ENCODE measurements at regions not wholly inside any gene's neighbourhood (a gene's known extent, or its start where the extent isn't known, plus 50 kb on each side); places are given as distances from the start of the nearest gene placed in this dataset.

DNA sequence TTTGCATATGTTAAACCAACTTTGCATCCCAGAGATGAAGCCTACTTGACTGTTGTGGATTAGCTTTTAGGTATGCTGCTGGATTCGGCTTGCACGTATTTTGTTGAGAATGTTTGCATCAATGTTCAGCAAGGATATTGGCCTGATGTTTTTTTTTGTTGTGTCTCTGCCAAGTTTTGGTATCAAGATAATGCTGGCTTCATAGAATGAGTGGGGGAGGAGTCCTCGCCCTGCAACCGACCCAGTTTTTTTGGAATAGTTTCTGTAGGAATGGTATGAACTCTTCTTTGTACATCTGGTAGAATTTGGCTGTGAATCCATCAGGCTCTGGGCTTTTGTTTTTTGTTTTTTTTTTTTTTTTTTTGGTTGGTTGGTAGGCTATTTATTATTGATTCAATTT is 147.9 kb downstream of the AHR start:
- RAD21 ChIA-PET (ENCODE audit: low non-redundant PET in 1 of 2, low total read pairs in 2 of 2, uncharacterized antibody in 2 of 2, unreplicated experiment in 2 of 2): no interaction called here
- no peak for TF ChIP-seq FOSL1 (IDR thresholded peaks at IDR 0.05; ENCODE audit: low read depth)
- TF ChIP-seq, protein P1, sequence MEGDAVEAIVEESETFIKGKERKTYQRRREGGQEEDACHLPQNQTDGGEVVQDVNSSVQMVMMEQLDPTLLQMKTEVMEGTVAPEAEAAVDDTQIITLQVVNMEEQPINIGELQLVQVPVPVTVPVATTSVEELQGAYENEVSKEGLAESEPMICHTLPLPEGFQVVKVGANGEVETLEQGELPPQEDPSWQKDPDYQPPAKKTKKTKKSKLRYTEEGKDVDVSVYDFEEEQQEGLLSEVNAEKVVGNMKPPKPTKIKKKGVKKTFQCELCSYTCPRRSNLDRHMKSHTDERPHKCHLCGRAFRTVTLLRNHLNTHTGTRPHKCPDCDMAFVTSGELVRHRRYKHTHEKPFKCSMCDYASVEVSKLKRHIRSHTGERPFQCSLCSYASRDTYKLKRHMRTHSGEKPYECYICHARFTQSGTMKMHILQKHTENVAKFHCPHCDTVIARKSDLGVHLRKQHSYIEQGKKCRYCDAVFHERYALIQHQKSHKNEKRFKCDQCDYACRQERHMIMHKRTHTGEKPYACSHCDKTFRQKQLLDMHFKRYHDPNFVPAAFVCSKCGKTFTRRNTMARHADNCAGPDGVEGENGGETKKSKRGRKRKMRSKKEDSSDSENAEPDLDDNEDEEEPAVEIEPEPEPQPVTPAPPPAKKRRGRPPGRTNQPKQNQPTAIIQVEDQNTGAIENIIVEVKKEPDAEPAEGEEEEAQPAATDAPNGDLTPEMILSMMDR (IDR thresholded peaks at IDR 0.05 in 2 of 3, conservative IDR thresholded peaks at IDR 0.05 in 1 of 3; ENCODE audit: borderline replicate concordance in 1 of 3, insufficient read depth in 1 of 3, low read depth in 2 of 3, low read length in 2 of 3): no peak
- TF ChIP-seq RAD21 (IDR thresholded peaks at IDR 0.05; ENCODE audit: low read depth): no peak
- no peak for TF ChIP-seq SRF (IDR thresholded peaks at IDR 0.05; ENCODE audit: low read depth)
- no peak for TF ChIP-seq ELF1 (IDR thresholded peaks at IDR 0.05; ENCODE audit: borderline replicate concordance, low read depth)
- Histone ChIP-seq H2AFZ (ENCODE audit: low read depth, low read length, poor library complexity, severe bottlenecking) (no peak overlapping the region), H3K4me2 (ENCODE audit: low read length) (no peak overlapping the region), H3K27me3 (ENCODE audit: insufficient read depth, low read length) (no peaks in the 10 kb centered on the region), H3K36me3 (ENCODE audit: control insufficient read depth in 1 of 2, insufficient read depth in 2 of 2, low read length in 2 of 2) (no peaks in the 10 kb centered on the region), H3K27ac (ENCODE audit: low read depth, low read length) (no peak overlapping the region), H3K9me3 (ENCODE audit: control insufficient read depth in 1 of 2, insufficient read depth in 1 of 2, low read depth in 1 of 2, low read length in 2 of 2) (no peaks in the 10 kb centered on the region), H3K9ac (ENCODE audit: low read length) (no peak overlapping the region), H3K4me1 (ENCODE audit: control insufficient read depth in 1 of 2, insufficient read depth in 2 of 2, low read length in 2 of 2) (peaks cover 6 to 15% of the 10 kb centered on the region in 2 experiments; a peak in 3 of 4 replicates), H3K79me2 (ENCODE audit: insufficient read depth, low read length) (no peaks in the 10 kb centered on the region), H3K4me3 (replicated peaks in 1 of 2; ENCODE audit: low read depth in 1 of 2, low read length in 2 of 2) (no peak overlapping the region), H4K20me1 (ENCODE audit: insufficient read depth) (no peaks in the 10 kb centered on the region), H3K9me2 (ENCODE audit: insufficient read depth) (peaks cover 5% of the 10 kb centered on the region; the same call in 1 of the 2 replicates)
- no peak for DNase-seq (ENCODE audit: low read depth, low spot score)
- intact Hi-C loops (cut with micrococcal nuclease): no loop called here
- CTCF ChIA-PET: no interaction called here
- no peak for ATAC-seq
- no TSS peak for BruUV-seq (replicated peaks)
- POLR2A ChIA-PET: no interaction called here

- no peaks in the 10 kb centered on the region for H3K9me3 ChIP-seq (ENCODE audit: control insufficient read depth in 1 of 2, insufficient read depth in 1 of 2, low read depth in 1 of 2, low read length in 2 of 2)
- TF ChIP-seq CBX3 (IDR thresholded peaks at IDR 0.05; ENCODE audit: low read depth) (peak; percentile 16; the same call in 1 of the 2 replicates), ZFX (IDR thresholded peaks at IDR 0.05) (no peak), POLR2A (IDR thresholded peaks at IDR 0.05; ENCODE audit: borderline replicate concordance, extremely low read depth, insufficient read depth, insufficient read length) (no peak)
- TF ChIP-seq, protein P2, sequence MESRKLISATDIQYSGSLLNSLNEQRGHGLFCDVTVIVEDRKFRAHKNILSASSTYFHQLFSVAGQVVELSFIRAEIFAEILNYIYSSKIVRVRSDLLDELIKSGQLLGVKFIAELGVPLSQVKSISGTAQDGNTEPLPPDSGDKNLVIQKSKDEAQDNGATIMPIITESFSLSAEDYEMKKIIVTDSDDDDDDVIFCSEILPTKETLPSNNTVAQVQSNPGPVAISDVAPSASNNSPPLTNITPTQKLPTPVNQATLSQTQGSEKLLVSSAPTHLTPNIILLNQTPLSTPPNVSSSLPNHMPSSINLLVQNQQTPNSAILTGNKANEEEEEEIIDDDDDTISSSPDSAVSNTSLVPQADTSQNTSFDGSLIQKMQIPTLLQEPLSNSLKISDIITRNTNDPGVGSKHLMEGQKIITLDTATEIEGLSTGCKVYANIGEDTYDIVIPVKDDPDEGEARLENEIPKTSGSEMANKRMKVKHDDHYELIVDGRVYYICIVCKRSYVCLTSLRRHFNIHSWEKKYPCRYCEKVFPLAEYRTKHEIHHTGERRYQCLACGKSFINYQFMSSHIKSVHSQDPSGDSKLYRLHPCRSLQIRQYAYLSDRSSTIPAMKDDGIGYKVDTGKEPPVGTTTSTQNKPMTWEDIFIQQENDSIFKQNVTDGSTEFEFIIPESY (IDR thresholded peaks at IDR 0.05; ENCODE audit: extremely low read depth, insufficient replicate concordance, low read length): no peak
- H4K20me1 ChIP-seq (ENCODE audit: insufficient read depth): no peaks in the 10 kb centered on the region
- ChIA-PET CTCF (no interaction called here), RAD21 (ENCODE audit: low non-redundant PET in 1 of 2, low total read pairs in 2 of 2, uncharacterized antibody in 2 of 2, unreplicated experiment in 2 of 2) (no interaction called here), POLR2A (no interaction called here)
- no peaks in the 10 kb centered on the region for H3K79me2 ChIP-seq (ENCODE audit: insufficient read depth, low read length)
- no peak overlapping the region for H3K9ac ChIP-seq (ENCODE audit: low read length)
- no peaks in the 10 kb centered on the region for H3K27me3 ChIP-seq (ENCODE audit: insufficient read depth, low read length)
- H3K9me2 ChIP-seq (ENCODE audit: insufficient read depth): peaks cover 5% of the 10 kb centered on the region; the same call in 1 of the 2 replicates
- no peak overlapping the region for H2AFZ ChIP-seq (ENCODE audit: low read depth, low read length, poor library complexity, severe bottlenecking)
- ATAC-seq (no peak), DNase-seq (ENCODE audit: low read depth, low spot score) (no peak)
- H3K36me3 ChIP-seq (ENCODE audit: control insufficient read depth in 1 of 2, insufficient read depth in 2 of 2, low read length in 2 of 2): no peaks in the 10 kb centered on the region
- intact Hi-C loops (cut with micrococcal nuclease): no loop called here
- no TSS peak for BruUV-seq (replicated peaks)
- no peak overlapping the region for H3K27ac ChIP-seq (ENCODE audit: low read depth, low read length)
- H3K4me3 ChIP-seq (replicated peaks in 1 of 2; ENCODE audit: low read depth in 1 of 2, low read length in 2 of 2): no peak overlapping the region
- H3K4me2 ChIP-seq (ENCODE audit: low read length): no peak overlapping the region
- H3K4me1 ChIP-seq (ENCODE audit: control insufficient read depth in 1 of 2, insufficient read depth in 2 of 2, low read length in 2 of 2): peaks cover 6 to 15% of the 10 kb centered on the region in 2 experiments; a peak in 3 of 4 replicates
These were observed 149.5 kb downstream of the AHR start for GRCh38 chr7:17447728-17448478.
